Adrenal gland (tissue), 5 donors: ENCODE measurements at regions not wholly inside any gene's neighbourhood (a gene's known extent, or its start where the extent isn't known, plus 50 kb on each side); places are given as distances from the start of the nearest gene placed in this dataset.

Experiments
- POLR2A ChIP-seq, 2 donors: fragments of 450-650 bp; IDR thresholded peaks; one replicate each; pipeline ENCODE4 v1.6.1; 2017; ENCODE audit warnings: antibody characterized with exemption in 2 of 2, mild to moderate bottlenecking in 2 of 2, moderate library complexity in 1 of 2
- TF ChIP-seq, protein P1 (sequence below), 6 experiments: fragments of 450-650 bp in 4 of 6; fragments of 200-600 bp in 2 of 6; sonication (generic) in 1 of 6; IDR thresholded peaks; 1 replicate in 5 of 6; 2 replicates in 1 of 6; pipeline versions ENCODE4 v1.5.1 to v1.8.0; 2016 to 2021; ENCODE audit warnings: antibody characterized with exemption in 6 of 6, mild to moderate bottlenecking in 2 of 6, moderate library complexity in 1 of 6
- donor health status: DM: no; HTN: no; CAD: no.

DNA sequence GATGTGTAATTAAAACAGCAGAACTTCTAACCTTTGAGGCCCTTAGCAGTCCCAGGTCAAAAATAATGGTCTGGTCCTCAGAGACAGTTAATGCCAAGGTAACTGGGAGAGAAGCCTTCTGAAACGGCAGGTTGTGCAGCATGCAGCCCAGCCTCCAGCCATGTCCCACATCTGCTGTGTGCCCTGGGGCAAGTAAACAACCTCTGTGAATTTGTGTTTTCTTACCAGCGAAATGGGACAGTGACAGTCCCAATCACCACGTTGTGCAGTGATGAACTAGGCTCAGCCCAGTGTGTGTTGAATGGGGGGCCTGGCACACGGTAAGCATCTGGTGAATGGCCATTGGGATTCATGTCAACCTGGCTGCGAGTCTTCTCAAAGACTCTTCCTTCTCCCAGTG, 61.2 kb downstream of the EMX2 start:
- TF ChIP-seq POLR2A (IDR thresholded peaks at IDR 0.05) = no peak
- TF ChIP-seq, protein P1, sequence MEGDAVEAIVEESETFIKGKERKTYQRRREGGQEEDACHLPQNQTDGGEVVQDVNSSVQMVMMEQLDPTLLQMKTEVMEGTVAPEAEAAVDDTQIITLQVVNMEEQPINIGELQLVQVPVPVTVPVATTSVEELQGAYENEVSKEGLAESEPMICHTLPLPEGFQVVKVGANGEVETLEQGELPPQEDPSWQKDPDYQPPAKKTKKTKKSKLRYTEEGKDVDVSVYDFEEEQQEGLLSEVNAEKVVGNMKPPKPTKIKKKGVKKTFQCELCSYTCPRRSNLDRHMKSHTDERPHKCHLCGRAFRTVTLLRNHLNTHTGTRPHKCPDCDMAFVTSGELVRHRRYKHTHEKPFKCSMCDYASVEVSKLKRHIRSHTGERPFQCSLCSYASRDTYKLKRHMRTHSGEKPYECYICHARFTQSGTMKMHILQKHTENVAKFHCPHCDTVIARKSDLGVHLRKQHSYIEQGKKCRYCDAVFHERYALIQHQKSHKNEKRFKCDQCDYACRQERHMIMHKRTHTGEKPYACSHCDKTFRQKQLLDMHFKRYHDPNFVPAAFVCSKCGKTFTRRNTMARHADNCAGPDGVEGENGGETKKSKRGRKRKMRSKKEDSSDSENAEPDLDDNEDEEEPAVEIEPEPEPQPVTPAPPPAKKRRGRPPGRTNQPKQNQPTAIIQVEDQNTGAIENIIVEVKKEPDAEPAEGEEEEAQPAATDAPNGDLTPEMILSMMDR (IDR thresholded peaks at IDR 0.05) = no peak
